GM19438 (cell line): ENCODE measurements at regions not wholly inside any gene's neighbourhood (a gene's known extent, or its start where the extent isn't known, plus 50 kb on each side); places are given as distances from the start of the nearest gene placed in this dataset.

Experiments used
- ATAC-seq: cut with Tn5 transposase; IDR thresholded peaks from one replicate; pipeline ENCODE4 v1.9.1; 2021; ENCODE audit warnings: low read depth; ENCODE audit not compliant: unreplicated experiment

GRCh38 chr2:221786297-221786926 is 214.3 kb upstream of the EPHA4 start:
- no peak for ATAC-seq

- no peak for ATAC-seq
Observed at GRCh38 chr2:221780281-221780688, 208.2 kb upstream of the EPHA4 start.

- no peak for ATAC-seq
Observed at GRCh38 chr2:221779614-221780067, 207.5 kb upstream of the EPHA4 start.

GRCh38 chr2:221778025-221778424 is 205.9 kb upstream of the EPHA4 start:
- ATAC-seq = no peak

GRCh38 chr2:221777119-221777518 is 205.0 kb upstream of the EPHA4 start:
- ATAC-seq = no peak

- ATAC-seq = no peak
Observed at GRCh38 chr2:221775096-221775495, 203.0 kb upstream of the EPHA4 start.

- ATAC-seq = no peak
Observed at GRCh38 chr2:221774136-221774535, 202.0 kb upstream of the EPHA4 start.

GRCh38 chr2:221771297-221771696 is 199.2 kb upstream of the EPHA4 start:
- ATAC-seq = no peak

- ATAC-seq = no peak
Observed at GRCh38 chr2:221767106-221768012, 195.3 kb upstream of the EPHA4 start.

GRCh38 chr2:221762496-221762895 is 190.4 kb upstream of the EPHA4 start:
- ATAC-seq = no peak

GRCh38 chr2:221761260-221761659 is 189.2 kb upstream of the EPHA4 start:
- ATAC-seq = no peak

- no peak for ATAC-seq
Observed at GRCh38 chr2:221758076-221758475, 186.0 kb upstream of the EPHA4 start.

GRCh38 chr2:221753401-221753800 is 181.3 kb upstream of the EPHA4 start:
- no peak for ATAC-seq

- no peak for ATAC-seq
Observed at GRCh38 chr2:221752781-221753180, 180.7 kb upstream of the EPHA4 start.

- ATAC-seq = no peak
Observed at GRCh38 chr2:221750316-221750715, 178.2 kb upstream of the EPHA4 start.

- peak; percentile 79 for ATAC-seq
Observed at GRCh38 chr2:221747289-221747972, 175.3 kb upstream of the EPHA4 start.

GRCh38 chr2:221741496-221742211 is 169.6 kb upstream of the EPHA4 start:
- no peak for ATAC-seq

- peak; percentile 91 for ATAC-seq
Observed at GRCh38 chr2:221731432-221732145, 159.5 kb upstream of the EPHA4 start.

- ATAC-seq = no peak
Observed at GRCh38 chr2:221726894-221727513, 154.9 kb upstream of the EPHA4 start.
